ENCODE measurements at regions not wholly inside any gene's neighbourhood (a gene's known extent, or its start where the extent isn't known, plus 50 kb on each side); places are given as distances from the start of the nearest gene placed in this dataset.

GRCh38 chr4:31908261-31908660, 1188.1 kb downstream of the PCDH7 start:
- H4K5ac ChIP-seq (ENCODE audit: insufficient read length, low read depth, low read length), result no peak overlapping the region
- H4K20me1 ChIP-seq (replicated peaks in 1 of 2; ENCODE audit: control insufficient read depth in 1 of 2, insufficient read depth in 2 of 2, low read length in 2 of 2), result no peaks in the 10 kb centered on the region
- ChIA-PET POLR2A (ENCODE audit: partially characterized antibody) (no interaction called here), CTCF (ENCODE audit: partially characterized antibody) (no interaction called here)
- H2AFZ ChIP-seq (ENCODE audit: low read length), result no peak overlapping the region
- H3K36me3 ChIP-seq (ENCODE audit: control insufficient read depth in 2 of 4, insufficient read depth in 4 of 4, low read length in 3 of 4), result no peaks in the 10 kb centered on the region
- no peak overlapping the region for H3K4me3 ChIP-seq (ENCODE audit: extremely low read depth in 1 of 4, insufficient read depth in 2 of 4, low read depth in 3 of 4, low read length in 4 of 4)
- H3K23ac ChIP-seq (ENCODE audit: insufficient read length), result no peak overlapping the region
- 93% methylated on average over 3 of the region's 3 CpGs; no CpG with 5 or more reads in 1 of the 2 experiments for WGBS, 2 experiments (ENCODE audit: extremely low coverage in 1 of 2, insufficient coverage in 1 of 2, insufficient read length in 1 of 2, insufficient replicate concordance in 2 of 2, low coverage in 1 of 2, low lambda C conversion rate in 2 of 2, missing lambda C conversion rate in 1 of 2)
- no peak overlapping the region for H3K27ac ChIP-seq (ENCODE audit: low read depth, low read length)
- no peaks in the 10 kb centered on the region for H3K27me3 ChIP-seq (replicated peaks in 1 of 4; ENCODE audit: control insufficient read depth in 3 of 4, extremely low read depth in 1 of 4, insufficient read depth in 3 of 4, low read length in 3 of 4)
- DNase-seq (ENCODE audit: low read depth in 1 of 2, low spot score in 2 of 2), result no peak
- no peaks in the 10 kb centered on the region for H3K23me2 ChIP-seq (ENCODE audit: low read depth, low read length)
- H3K9me3 ChIP-seq (ENCODE audit: insufficient read depth in 2 of 2, low read depth in 1 of 2, low read length in 1 of 2), result peaks cover 4 to 9% of the 10 kb centered on the region in 2 experiments; a peak in 2 of 4 replicates
- no peak overlapping the region for H2AK5ac ChIP-seq (ENCODE audit: low read depth, low read length)
- no peak overlapping the region for H2BK12ac ChIP-seq (ENCODE audit: low read depth, low read length)
- no peak overlapping the region for H3K18ac ChIP-seq (ENCODE audit: extremely low read depth, low read length)
- no peak overlapping the region for H4K8ac ChIP-seq (ENCODE audit: extremely low read depth, insufficient read depth, low read length)
- H3K56ac ChIP-seq (replicated peaks; ENCODE audit: insufficient read length, low read depth, low read length), result no peak overlapping the region
- no peak overlapping the region for H2BK120ac ChIP-seq (replicated peaks; ENCODE audit: low read depth, low read length)
- H3K4me1 ChIP-seq (replicated peaks in 1 of 4; ENCODE audit: control insufficient read depth in 3 of 4, insufficient read depth in 4 of 4, low read length in 3 of 4), result no peaks in the 10 kb centered on the region
- H3K4ac ChIP-seq (replicated peaks; ENCODE audit: insufficient read length, low read depth, low read length), result no peak overlapping the region
- TF ChIP-seq GABPA (IDR thresholded peaks at IDR 0.05; ENCODE audit: borderline replicate concordance, insufficient read depth, low read length) (no peak), SIRT6 (IDR thresholded peaks at IDR 0.05; ENCODE audit: low read length) (no peak), ZNF274 (IDR thresholded peaks at IDR 0.05; ENCODE audit: borderline replicate concordance, extremely low read depth, low read length) (no peak), TEAD4 (IDR thresholded peaks at IDR 0.05; ENCODE audit: low read depth, low read length) (no peak), ASH2L (IDR thresholded peaks at IDR 0.05; ENCODE audit: low read length) (no peak), GTF2F1 (IDR thresholded peaks at IDR 0.05; ENCODE audit: borderline replicate concordance, low read depth, low read length) (no peak), POLR2AphosphoS5 (IDR thresholded peaks at IDR 0.05; ENCODE audit: low read depth, low read length) (no peak), CHD1 (IDR thresholded peaks at IDR 0.05; ENCODE audit: low read depth, low read length) (no peak), SRF (IDR thresholded peaks at IDR 0.05; ENCODE audit: low read depth, low read length) (no peak)
- no peak overlapping the region for H4K91ac ChIP-seq (replicated peaks; ENCODE audit: insufficient read length, low read length)
- H3K4me2 ChIP-seq (ENCODE audit: insufficient read depth in 1 of 2, low read depth in 2 of 2, low read length in 2 of 2), result no peak overlapping the region
- no peak overlapping the region for H3K9ac ChIP-seq (replicated peaks in 1 of 4; ENCODE audit: extremely low read depth in 1 of 4, low read depth in 3 of 4, low read length in 3 of 4)
- no peaks in the 10 kb centered on the region for H3K79me1 ChIP-seq (ENCODE audit: low read depth, low read length)
- H2BK20ac ChIP-seq (ENCODE audit: low read length), result no peak overlapping the region
- no peaks in the 10 kb centered on the region for H3K79me2 ChIP-seq (ENCODE audit: control insufficient read depth in 1 of 2, insufficient read depth in 2 of 2, low read length in 2 of 2)
- no peak overlapping the region for H2BK5ac ChIP-seq (ENCODE audit: low read depth, low read length)
- no peak overlapping the region for H3K14ac ChIP-seq (ENCODE audit: insufficient read length)
- no peak overlapping the region for H2BK15ac ChIP-seq (ENCODE audit: low read length)
- no peak for FAIRE-seq
